UCSD-AML1 (cell line): ENCODE measurements at regions not wholly inside any gene's neighbourhood (a gene's known extent, or its start where the extent isn't known, plus 50 kb on each side); places are given as distances from the start of the nearest gene placed in this dataset.

ENCODE experiments used
- DNase-seq: peaks from one replicate; lab custom pipeline; 2025; ENCODE audit not compliant: unreplicated experiment; lab: John Stamatoyannopoulos, UW

GRCh38 chr13:75915066-75915465 is 278.9 kb downstream of the LMO7 start:
- DNase-seq: no peak

- DNase-seq: no peak
Observed at GRCh38 chr13:75913925-75914324, 277.8 kb downstream of the LMO7 start.

- DNase-seq: no peak
Observed at GRCh38 chr13:75910591-75910990, 274.5 kb downstream of the LMO7 start.
